ENCODE measurements at regions not wholly inside any gene's neighbourhood (a gene's known extent, or its start where the extent isn't known, plus 50 kb on each side); places are given as distances from the start of the nearest gene placed in this dataset.

GRCh38 chr9:28301281-28301680 is 728.0 kb upstream of the C9orf72 start:
- TF ChIP-seq, protein P1, sequence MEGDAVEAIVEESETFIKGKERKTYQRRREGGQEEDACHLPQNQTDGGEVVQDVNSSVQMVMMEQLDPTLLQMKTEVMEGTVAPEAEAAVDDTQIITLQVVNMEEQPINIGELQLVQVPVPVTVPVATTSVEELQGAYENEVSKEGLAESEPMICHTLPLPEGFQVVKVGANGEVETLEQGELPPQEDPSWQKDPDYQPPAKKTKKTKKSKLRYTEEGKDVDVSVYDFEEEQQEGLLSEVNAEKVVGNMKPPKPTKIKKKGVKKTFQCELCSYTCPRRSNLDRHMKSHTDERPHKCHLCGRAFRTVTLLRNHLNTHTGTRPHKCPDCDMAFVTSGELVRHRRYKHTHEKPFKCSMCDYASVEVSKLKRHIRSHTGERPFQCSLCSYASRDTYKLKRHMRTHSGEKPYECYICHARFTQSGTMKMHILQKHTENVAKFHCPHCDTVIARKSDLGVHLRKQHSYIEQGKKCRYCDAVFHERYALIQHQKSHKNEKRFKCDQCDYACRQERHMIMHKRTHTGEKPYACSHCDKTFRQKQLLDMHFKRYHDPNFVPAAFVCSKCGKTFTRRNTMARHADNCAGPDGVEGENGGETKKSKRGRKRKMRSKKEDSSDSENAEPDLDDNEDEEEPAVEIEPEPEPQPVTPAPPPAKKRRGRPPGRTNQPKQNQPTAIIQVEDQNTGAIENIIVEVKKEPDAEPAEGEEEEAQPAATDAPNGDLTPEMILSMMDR (IDR thresholded peaks at IDR 0.05), result no peak
- TF ChIP-seq EZH2phosphoT487 (IDR thresholded peaks at IDR 0.05), result no peak

Data from neural progenitor cell (in vitro differentiated cells).